Parathyroid adenoma (tissue), 2 donors: ENCODE measurements at regions not wholly inside any gene's neighbourhood (a gene's known extent, or its start where the extent isn't known, plus 50 kb on each side); places are given as distances from the start of the nearest gene placed in this dataset.

ENCODE experiments used
- H2AFZ ChIP-seq: fragments of 300-600 bp; sonication (generic); one replicate; pipeline ENCODE4 v1.7.0; 2017; ENCODE audit warnings: antibody characterized with exemption, mild to moderate bottlenecking
- H3K27ac ChIP-seq: fragments of 300-600 bp; sonication (generic); one replicate; pipeline ENCODE4 v1.7.0; 2017
- H3K27me3 ChIP-seq: fragments of 300-600 bp; sonication (generic); one replicate; pipeline ENCODE4 v1.7.0; 2017; ENCODE audit warnings: low read length; ENCODE audit not compliant: control insufficient read depth, insufficient read depth
- H3K36me3 ChIP-seq: fragments of 300-600 bp; sonication (generic); one replicate; pipeline ENCODE4 v1.7.0; 2017; ENCODE audit warnings: low read length; ENCODE audit not compliant: control insufficient read depth, insufficient read depth
- H3K4me1 ChIP-seq: fragments of 300-600 bp; sonication (generic); one replicate; pipeline ENCODE4 v1.7.0; 2017; ENCODE audit warnings: control low read depth
- H3K4me2 ChIP-seq: fragments of 300-600 bp; sonication (generic); one replicate; pipeline ENCODE4 v1.7.0; 2017; ENCODE audit warnings: low read length
- H3K4me3 ChIP-seq: fragments of 300-600 bp; sonication (generic); one replicate; pipeline ENCODE4 v1.7.0; 2017; ENCODE audit warnings: low read depth, low read length
- H3K79me2 ChIP-seq: fragments of 300-600 bp; sonication (generic); one replicate; pipeline ENCODE4 v1.7.0; 2017; ENCODE audit warnings: control low read depth
- H3K9ac ChIP-seq: fragments of 300-600 bp; sonication (generic); one replicate; pipeline ENCODE4 v1.7.0; 2017; ENCODE audit warnings: mild to moderate bottlenecking
- H3K9me3 ChIP-seq: fragments of 300-600 bp; sonication (generic); one replicate; pipeline ENCODE4 v1.7.0; 2017; ENCODE audit warnings: low read length; ENCODE audit not compliant: control insufficient read depth
- CTCF ChIP-seq: fragments of 300-600 bp; sonication (generic); IDR thresholded peaks from one replicate; pipeline ENCODE4 v1.7.0; 2017; ENCODE audit warnings: antibody characterized with exemption, mild to moderate bottlenecking
- donor health status: primary hyperparathyroidism.

DNA sequence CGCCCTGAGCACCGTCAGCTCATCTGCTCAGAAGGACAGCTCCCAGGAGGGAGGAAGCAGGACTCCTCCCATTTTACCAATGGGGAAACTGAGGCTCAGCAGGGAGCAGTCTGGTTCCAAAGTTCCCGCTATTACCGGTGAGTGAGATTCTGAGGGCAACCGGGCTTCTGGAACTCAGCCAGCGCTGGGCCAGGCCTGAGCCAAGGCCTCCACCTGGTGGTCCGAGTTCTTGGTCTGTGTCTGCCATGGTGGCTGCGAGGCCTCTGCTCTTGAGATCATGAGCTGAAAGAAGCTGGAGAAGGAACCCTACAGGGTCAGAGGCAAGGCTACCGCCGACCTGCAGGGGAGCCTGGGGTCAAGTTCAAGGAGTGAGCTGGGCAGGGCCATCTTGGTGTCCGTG is 110.8 kb upstream of the GSE1 start:
- Histone ChIP-seq H3K4me3 (no peak overlapping the region), H3K4me2 (no peak overlapping the region), H3K9me3 (no peaks in the 10 kb centered on the region), H3K27me3 (no peaks in the 10 kb centered on the region), H3K79me2 (peaks cover 62% of the 10 kb centered on the region), H3K4me1 (no peaks in the 10 kb centered on the region), H2AFZ (no peak overlapping the region), H3K36me3 (no peaks in the 10 kb centered on the region), H3K9ac (no peak overlapping the region), H3K27ac (no peak overlapping the region)
- no peak for TF ChIP-seq CTCF

DNA sequence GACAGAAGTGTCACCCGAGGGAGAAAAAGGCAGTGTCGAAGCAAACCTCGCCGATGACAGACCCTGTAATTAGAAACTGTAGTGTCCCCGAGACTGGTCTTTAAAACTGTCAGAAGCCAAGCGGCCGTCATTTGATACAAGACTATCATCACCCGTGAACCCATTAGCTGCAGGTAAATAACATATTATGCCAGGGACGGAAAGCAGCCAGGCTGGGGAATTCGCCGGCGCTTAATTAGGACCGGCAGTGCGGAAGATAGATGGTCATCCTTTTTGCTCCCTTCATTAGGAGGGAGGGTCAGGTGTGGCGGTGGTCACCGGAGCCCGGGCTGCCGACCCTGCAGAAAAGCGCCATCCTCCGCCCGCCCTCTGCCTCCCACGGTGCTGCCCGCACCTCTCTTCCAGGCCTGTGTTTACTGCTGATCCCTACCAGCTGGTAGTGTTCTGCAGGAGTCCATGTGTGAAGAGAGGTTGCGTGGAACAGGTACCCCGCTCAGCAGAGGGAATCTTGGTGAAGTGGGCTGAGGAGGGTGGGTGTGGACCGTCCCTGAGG is 109.4 kb upstream of the GSE1 start:
- Histone ChIP-seq H3K9ac (no peak overlapping the region), H3K4me2 (no peak overlapping the region), H3K4me1 (no peaks in the 10 kb centered on the region), H3K36me3 (no peaks in the 10 kb centered on the region), H3K9me3 (no peaks in the 10 kb centered on the region), H2AFZ (no peak overlapping the region), H3K27ac (no peak overlapping the region), H3K79me2 (peaks cover 66% of the 10 kb centered on the region), H3K4me3 (no peak overlapping the region), H3K27me3 (no peaks in the 10 kb centered on the region)
- TF ChIP-seq CTCF = no peak

DNA sequence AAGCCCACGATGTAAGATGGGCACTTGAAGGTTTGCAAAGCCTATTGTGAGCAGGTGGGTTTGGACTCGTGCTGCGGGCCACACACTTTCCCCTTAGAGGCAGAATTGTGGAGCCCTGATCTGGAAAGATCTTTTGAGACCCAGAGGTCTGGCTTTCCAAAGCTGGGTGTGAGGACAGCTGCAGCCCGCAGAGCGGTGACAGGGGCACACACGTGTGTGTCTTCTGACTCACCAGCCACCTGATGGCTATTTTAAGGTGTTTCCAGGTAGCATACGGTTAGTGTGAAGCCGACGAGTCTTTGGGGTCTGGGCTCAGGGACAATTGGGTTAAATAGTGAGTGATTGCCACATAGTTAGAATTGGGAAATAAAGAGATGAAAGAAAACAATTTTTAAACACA is 108.9 kb upstream of the GSE1 start:
- Histone ChIP-seq H3K4me3 (no peak overlapping the region), H3K36me3 (no peaks in the 10 kb centered on the region), H3K4me1 (no peaks in the 10 kb centered on the region), H3K27ac (no peak overlapping the region), H3K9ac (no peak overlapping the region), H3K4me2 (no peak overlapping the region), H3K27me3 (no peaks in the 10 kb centered on the region), H2AFZ (no peak overlapping the region), H3K9me3 (no peaks in the 10 kb centered on the region), H3K79me2 (peaks cover 71% of the 10 kb centered on the region)
- TF ChIP-seq CTCF = no peak

DNA sequence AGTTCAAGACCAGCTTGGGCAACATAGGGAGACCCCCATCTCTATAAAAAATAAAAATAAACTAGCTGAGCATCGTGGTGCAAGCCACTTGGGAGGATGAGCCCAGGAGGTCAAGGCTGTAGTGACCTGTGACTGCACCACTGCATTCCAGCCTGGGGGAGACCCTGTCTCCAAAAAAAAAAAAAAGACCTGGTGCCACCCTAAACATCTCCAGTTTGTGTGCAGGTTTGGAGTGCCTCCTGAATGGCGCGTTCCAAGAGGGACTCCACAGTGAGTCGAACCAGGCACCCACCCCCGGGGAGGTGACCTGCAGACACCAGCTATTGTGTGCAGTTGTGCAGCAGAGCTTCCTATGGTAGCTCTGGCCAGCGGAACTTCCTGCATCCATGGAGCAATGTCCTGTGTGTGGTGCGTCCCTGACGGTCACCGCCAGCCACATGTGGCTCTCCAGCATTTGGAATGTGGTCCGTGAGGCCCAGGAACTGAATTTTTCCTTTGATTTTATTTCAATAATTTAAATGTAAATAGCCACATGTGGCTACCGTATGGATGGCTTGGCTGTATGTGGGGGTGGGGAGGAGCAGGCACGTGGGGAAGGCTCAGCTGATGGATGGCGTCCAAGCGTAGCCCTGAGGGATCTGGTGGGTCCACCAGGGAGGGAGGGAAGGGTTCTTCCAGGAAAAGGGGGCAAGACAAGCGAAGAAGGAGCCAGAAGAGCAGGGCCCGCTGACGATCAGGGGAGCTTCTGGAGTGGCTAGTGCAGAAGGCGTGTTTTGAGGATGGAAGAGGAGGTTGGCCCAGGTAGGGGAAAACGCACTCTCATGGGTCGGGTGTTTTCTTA is 107.1 kb upstream of the GSE1 start:
- H2AFZ ChIP-seq = no peak overlapping the region
- H3K79me2 ChIP-seq = peaks cover 70% of the 10 kb centered on the region
- H3K27ac ChIP-seq = no peak overlapping the region
- TF ChIP-seq CTCF = no peak
- no peak overlapping the region for H3K4me3 ChIP-seq
- no peaks in the 10 kb centered on the region for H3K4me1 ChIP-seq
- no peaks in the 10 kb centered on the region for H3K27me3 ChIP-seq
- H3K36me3 ChIP-seq = no peaks in the 10 kb centered on the region
- no peaks in the 10 kb centered on the region for H3K9me3 ChIP-seq
- no peak overlapping the region for H3K4me2 ChIP-seq
- H3K9ac ChIP-seq = no peak overlapping the region

- peaks cover 64% of the 10 kb centered on the region for H3K79me2 ChIP-seq
- H3K9me3 ChIP-seq = no peaks in the 10 kb centered on the region
- H3K9ac ChIP-seq = no peak overlapping the region
- no peak overlapping the region for H3K4me2 ChIP-seq
- H3K36me3 ChIP-seq = no peaks in the 10 kb centered on the region
- no peak overlapping the region for H2AFZ ChIP-seq
- H3K27me3 ChIP-seq = no peaks in the 10 kb centered on the region
- TF ChIP-seq CTCF = no peak
- H3K4me3 ChIP-seq = no peak overlapping the region
- no peak overlapping the region for H3K27ac ChIP-seq
- H3K4me1 ChIP-seq = no peaks in the 10 kb centered on the region
Measured at GRCh38 chr16:85506635-85506911, 106.5 kb upstream of the GSE1 start.
